Heart left ventricle (tissue), 16 donors: ENCODE measurements at regions not wholly inside any gene's neighbourhood (a gene's known extent, or its start where the extent isn't known, plus 50 kb on each side); places are given as distances from the start of the nearest gene placed in this dataset.

Experiments
- ATAC-seq, 4 donors: fragments of 200-7000 bp; cut with Tn5 transposase; one replicate each; pipeline ENCODE4 v1.9.1; 2020 to 2022; ENCODE audit warnings: moderate library complexity in 4 of 4, mild to moderate bottlenecking in 3 of 4, moderate number of reproducible peaks in 1 of 4
- DNase-seq, 5 donors: peaks; one replicate each; pipeline ENCODE4 v3.0.0-alpha.2; 2020
- H3K27ac ChIP-seq, 12 donors: fragments of 200-600 bp; sonication (generic) in 4 of 12; one replicate each; pipeline versions ENCODE4 v1.5.0 to v1.8.0; 2016 to 2022; ENCODE audit warnings: mild to moderate bottlenecking in 2 of 12
- H3K27me3 ChIP-seq, 9 donors: fragments of 200-600 bp; sonication (generic) in 2 of 9; one replicate each; pipeline versions ENCODE4 v1.5.1 to v1.8.0; 2016 to 2022; ENCODE audit warnings: mild to moderate bottlenecking in 3 of 9
- H3K36me3 ChIP-seq, 9 donors: fragments of 200-600 bp; sonication (generic) in 2 of 9; one replicate each; pipeline versions ENCODE4 v1.5.0 to v1.8.0; 2018 to 2022; ENCODE audit warnings: mild to moderate bottlenecking in 2 of 9
- H3K4me1 ChIP-seq, 12 donors: fragments of 200-600 bp; sonication (generic) in 4 of 12; one replicate each; pipeline versions ENCODE4 v1.5.0 to v1.8.0; 2016 to 2022; ENCODE audit warnings: mild to moderate bottlenecking in 3 of 12
- H3K4me3 ChIP-seq, 12 donors: fragments of 200-600 bp; sonication (generic) in 4 of 12; one replicate each; pipeline versions ENCODE4 v1.5.0 to v1.8.0; 2017 to 2022; ENCODE audit warnings: mild to moderate bottlenecking in 9 of 12, moderate library complexity in 4 of 12
- H3K9me3 ChIP-seq, 12 donors: fragments of 200-600 bp; sonication (generic) in 4 of 12; one replicate each; pipeline versions ENCODE4 v1.5.0 to v1.8.0; 2016 to 2022; ENCODE audit warnings: mild to moderate bottlenecking in 1 of 12
- POLR2A ChIP-seq, 2 donors: fragments of 450-650 bp; IDR thresholded peaks; one replicate each; pipeline ENCODE4 v1.6.1; 2017; ENCODE audit warnings: antibody characterized with exemption in 2 of 2, mild to moderate bottlenecking in 2 of 2, moderate library complexity in 2 of 2
- WGBS, 4 donors: extraction: QIAGEN DNeasy Blood & Tissue Kit in 2 of 4; methylation state at CpG; one replicate each; pipeline versions ENCODE4 v1.1.5 to v1.1.7; 2013 to 2018; 5-methylcytosine and 5-hydroxymethylcytosine counted together
- intact Hi-C, 10 donors: fragments of 100-400 bp; cut with DNase I; formaldehyde crosslinking; loops; one replicate each; pipeline versions ENCODE4 v1.11.1 to v1.14.2; 2022
- TF ChIP-seq, protein P1 (sequence below), 12 donors: fragments of 200-600 bp; sonication (generic) in 4 of 12; IDR thresholded peaks; one replicate each; pipeline versions ENCODE4 v1.5.0 to v1.8.0; 2018 to 2022; ENCODE audit warnings: antibody characterized with exemption in 12 of 12, mild to moderate bottlenecking in 5 of 12
- donor health status: ischemic (EF 13 %, LVEDD 7.1; RV severe dilation, severe dysfunction).
- donor health status: healthy with polysubstance abuse.
- donor health status: DM: no; HTN: yes; CAD: no.
- donor health status: DM: no; HTN: no; CAD: no.
- donor health status: ischemic (EF 25% LVEDD 6.9; RV normal size, moderate dysfunction).
- donor health status: ischemic (EF 25% LVEDD 5.7; RV mildly dilated, moderate dysfunction).
- donor health status: healthy.
- donor health status: DM: yes; HTN: yes; CAD: no.
- donor health status: ischemic (EF 35%, LVEDD 5.7; RV mildly dilated, moderate dysfunction).
- donor health status: nonischemic (EF 11% LVEDD 7.7; RV severe dilation, severe dysfunction).
- donor health status: DM: yes; HTN: yes; CAD: no.
- donor health status: PGD.
- donor health status: ischemic (EF 29% LVEDD 5.4; RV normal size, mild dysfunction).
- donor health status: nonischemic (EF 23%, LVEDD 6.1; RV moderate dilation, normal function).

DNA sequence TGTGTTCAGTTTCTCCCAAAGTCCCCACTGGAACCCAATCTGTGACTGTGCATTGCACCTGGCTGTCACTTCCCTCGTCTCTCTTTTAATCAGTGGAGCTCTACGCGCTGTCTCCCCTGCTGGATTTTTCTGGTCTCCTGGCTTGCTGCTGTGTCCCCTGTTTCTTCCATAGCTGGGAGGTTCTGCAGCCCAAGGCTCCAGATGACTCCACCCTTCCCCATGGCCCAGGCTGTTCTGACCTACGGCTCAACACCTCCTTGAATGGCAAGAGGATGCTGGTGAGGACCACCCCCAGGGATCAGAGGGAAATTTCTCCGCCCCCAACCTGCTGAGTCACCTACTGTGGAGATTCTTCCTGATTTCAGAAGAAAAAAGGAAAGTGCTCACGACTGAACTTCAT, 961.4 kb upstream of the ZNF722 start:
- peaks cover 0 to 35% (median 0%) of the 10 kb centered on the region in 12 donors for H3K9me3 ChIP-seq
- H3K4me1 ChIP-seq: no peaks in the 10 kb centered on the region
- H3K36me3 ChIP-seq: no peaks in the 10 kb centered on the region
- H3K4me3 ChIP-seq: no peak overlapping the region
- no peak for DNase-seq
- H3K27me3 ChIP-seq: no peaks in the 10 kb centered on the region
- H3K27ac ChIP-seq: no peak overlapping the region
- 53 to 60% (median 55%) methylated on average over 6 of the region's 6 CpGs for WGBS, 4 donors
- intact Hi-C loops: no loop called here
- no peak for TF ChIP-seq POLR2A (IDR thresholded peaks at IDR 0.05)
- no peak for ATAC-seq

DNA sequence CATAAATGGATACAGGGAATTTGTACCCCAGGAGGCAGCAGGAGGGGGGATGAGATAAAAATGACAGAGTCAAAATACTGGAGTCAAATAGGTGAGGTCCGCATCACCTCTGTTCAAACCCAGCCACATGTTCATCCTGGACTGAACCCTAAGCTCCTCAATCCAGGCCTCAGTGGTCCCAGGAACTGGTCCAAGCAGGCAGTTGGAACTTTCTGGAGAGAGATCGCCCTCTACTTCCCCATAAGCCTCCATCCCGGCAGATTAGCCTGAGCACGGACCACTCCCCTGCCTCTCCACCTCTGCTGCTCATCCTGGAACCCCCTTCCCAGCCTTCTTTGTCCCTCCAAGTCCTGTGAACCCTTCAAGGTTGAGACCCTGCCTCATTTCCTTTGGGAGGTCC, 959.7 kb upstream of the ZNF722 start:
- ATAC-seq (no peak), DNase-seq (no peak)
- H3K9me3 ChIP-seq: peaks cover 0 to 36% (median 0%) of the 10 kb centered on the region in 12 donors
- H3K27me3 ChIP-seq: no peaks in the 10 kb centered on the region
- no peaks in the 10 kb centered on the region for H3K36me3 ChIP-seq
- H3K27ac ChIP-seq: no peak overlapping the region
- intact Hi-C loops: no loop called here
- 79 to 85% (median 84%) methylated on average over 4 of the region's 4 CpGs for WGBS, 4 donors
- no peak for TF ChIP-seq POLR2A (IDR thresholded peaks at IDR 0.05)
- TF ChIP-seq, protein P1, sequence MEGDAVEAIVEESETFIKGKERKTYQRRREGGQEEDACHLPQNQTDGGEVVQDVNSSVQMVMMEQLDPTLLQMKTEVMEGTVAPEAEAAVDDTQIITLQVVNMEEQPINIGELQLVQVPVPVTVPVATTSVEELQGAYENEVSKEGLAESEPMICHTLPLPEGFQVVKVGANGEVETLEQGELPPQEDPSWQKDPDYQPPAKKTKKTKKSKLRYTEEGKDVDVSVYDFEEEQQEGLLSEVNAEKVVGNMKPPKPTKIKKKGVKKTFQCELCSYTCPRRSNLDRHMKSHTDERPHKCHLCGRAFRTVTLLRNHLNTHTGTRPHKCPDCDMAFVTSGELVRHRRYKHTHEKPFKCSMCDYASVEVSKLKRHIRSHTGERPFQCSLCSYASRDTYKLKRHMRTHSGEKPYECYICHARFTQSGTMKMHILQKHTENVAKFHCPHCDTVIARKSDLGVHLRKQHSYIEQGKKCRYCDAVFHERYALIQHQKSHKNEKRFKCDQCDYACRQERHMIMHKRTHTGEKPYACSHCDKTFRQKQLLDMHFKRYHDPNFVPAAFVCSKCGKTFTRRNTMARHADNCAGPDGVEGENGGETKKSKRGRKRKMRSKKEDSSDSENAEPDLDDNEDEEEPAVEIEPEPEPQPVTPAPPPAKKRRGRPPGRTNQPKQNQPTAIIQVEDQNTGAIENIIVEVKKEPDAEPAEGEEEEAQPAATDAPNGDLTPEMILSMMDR (IDR thresholded peaks at IDR 0.05): no peak
- H3K4me1 ChIP-seq: no peaks in the 10 kb centered on the region
- H3K4me3 ChIP-seq: no peak overlapping the region

DNA sequence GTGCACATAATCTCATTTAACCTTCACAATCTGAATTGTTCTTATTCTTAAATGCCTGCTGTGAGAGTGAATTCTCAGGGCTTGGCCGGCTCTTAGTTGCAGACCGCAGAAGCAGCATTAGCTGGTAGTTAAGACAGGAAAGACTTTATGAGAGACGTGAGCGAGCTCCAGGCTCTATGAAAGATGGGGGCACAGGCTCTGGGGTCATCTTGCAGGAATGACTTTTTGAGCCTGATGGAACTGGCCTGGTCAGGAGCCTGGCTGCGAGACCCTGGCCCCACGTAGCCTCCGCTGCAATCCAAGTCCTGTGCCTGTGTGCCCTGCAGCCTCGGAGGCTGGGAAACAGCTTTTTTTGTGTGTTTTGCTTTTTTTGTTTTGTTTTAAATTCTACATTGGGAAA, 958.8 kb upstream of the ZNF722 start:
- ATAC-seq: no peak
- TF ChIP-seq POLR2A (IDR thresholded peaks at IDR 0.05): no peak
- TF ChIP-seq, protein P1 (IDR thresholded peaks at IDR 0.05): no peak
- peaks cover 0 to 36% (median 0%) of the 10 kb centered on the region in 12 donors for H3K9me3 ChIP-seq
- no peak overlapping the region for H3K4me3 ChIP-seq
- H3K27me3 ChIP-seq: no peaks in the 10 kb centered on the region
- no peak overlapping the region for H3K27ac ChIP-seq
- intact Hi-C loops: no loop called here
- H3K36me3 ChIP-seq: no peaks in the 10 kb centered on the region
- 77 to 84% (median 81%) methylated on average over 8 of the region's 8 CpGs for WGBS, 4 donors
- DNase-seq: no peak
- H3K4me1 ChIP-seq: no peaks in the 10 kb centered on the region

DNA sequence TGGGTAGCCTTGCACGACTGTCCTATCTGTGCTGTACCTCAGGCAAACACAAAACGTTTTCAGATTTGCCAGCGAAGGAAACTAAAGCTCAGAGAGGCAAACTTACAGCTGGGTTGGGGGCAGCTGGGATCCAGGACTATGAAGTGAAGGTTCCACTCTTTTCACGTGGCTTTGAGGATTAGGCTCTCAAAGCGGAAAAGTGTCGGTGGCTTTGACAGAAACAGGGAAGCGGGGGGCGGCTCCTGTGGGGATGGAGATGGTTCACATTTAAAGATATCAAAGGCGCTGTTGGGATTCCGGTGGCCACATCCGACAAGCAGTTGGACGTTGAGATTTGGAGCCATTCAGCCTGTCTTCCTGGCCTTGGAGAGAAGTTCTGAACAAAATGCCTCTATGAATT, 958.3 kb upstream of the ZNF722 start:
- DNase-seq (no peak), ATAC-seq (no peak)
- TF ChIP-seq, protein P1 (IDR thresholded peaks at IDR 0.05): no peak
- TF ChIP-seq POLR2A (IDR thresholded peaks at IDR 0.05): no peak
- Histone ChIP-seq H3K4me1 (no peaks in the 10 kb centered on the region), H3K27ac (no peak overlapping the region), H3K4me3 (no peak overlapping the region), H3K36me3 (no peaks in the 10 kb centered on the region), H3K27me3 (no peaks in the 10 kb centered on the region), H3K9me3 (peaks cover 0 to 36% (median 0%) of the 10 kb centered on the region in 12 donors)
- intact Hi-C loops: no loop called here
- WGBS, 4 donors: 73 to 79% (median 75%) methylated on average over 12 of the region's 12 CpGs

DNA sequence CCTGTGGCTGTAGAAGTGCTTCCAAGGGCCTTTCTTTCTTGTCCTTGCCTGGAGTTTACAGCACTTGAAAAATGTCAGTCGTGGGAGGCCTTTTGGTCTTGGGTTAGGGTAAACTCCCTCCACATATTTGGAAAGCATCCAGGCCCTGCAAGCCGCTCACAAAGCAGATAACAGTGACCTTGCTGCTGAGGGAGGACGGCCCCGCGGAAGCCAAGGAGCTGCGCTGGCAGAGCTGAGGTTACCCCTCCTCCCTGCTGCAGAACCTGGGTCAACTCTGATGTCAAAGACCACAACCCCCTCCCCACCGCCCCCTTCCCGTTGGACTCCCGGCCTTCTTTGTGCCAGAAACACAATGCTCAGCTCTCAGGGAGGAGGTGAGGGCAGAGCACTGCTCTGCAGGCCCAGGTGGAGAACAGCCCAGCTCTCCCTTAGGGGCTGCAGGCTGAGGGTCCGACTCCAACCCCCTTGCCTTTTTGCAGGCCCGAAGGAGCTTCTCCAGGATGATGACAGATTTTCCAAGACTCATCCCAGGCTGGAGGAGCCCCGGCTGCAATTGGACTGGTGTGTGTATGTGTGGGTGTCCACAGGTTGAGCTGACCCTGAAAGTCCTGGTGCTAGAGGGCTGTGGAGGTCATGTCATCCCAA, 957.6 kb upstream of the ZNF722 start:
- peaks cover 0 to 39% (median 0%) of the 10 kb centered on the region in 12 donors for H3K9me3 ChIP-seq
- H3K27me3 ChIP-seq: no peaks in the 10 kb centered on the region
- no peaks in the 10 kb centered on the region for H3K4me1 ChIP-seq
- intact Hi-C loops: no loop called here
- no peak for DNase-seq
- H3K4me3 ChIP-seq: no peak overlapping the region
- H3K27ac ChIP-seq: no peak overlapping the region
- no peaks in the 10 kb centered on the region for H3K36me3 ChIP-seq
- TF ChIP-seq POLR2A (IDR thresholded peaks at IDR 0.05): no peak
- 58 to 71% (median 70%) methylated on average over 2 to 12 of the region's 12 CpGs for WGBS, 4 donors
- ATAC-seq: no peak
